GM23248 (cell line): ENCODE measurements at regions not wholly inside any gene's neighbourhood (a gene's known extent, or its start where the extent isn't known, plus 50 kb on each side); places are given as distances from the start of the nearest gene placed in this dataset.

Source experiments
- EZH2 ChIP-seq: fragments of 200-600 bp; sonication (generic); IDR thresholded peaks from 2 replicates; pipeline ENCODE4 v1.6.1; 2018; ENCODE audit warnings: antibody characterized with exemption, mild to moderate bottlenecking; ENCODE audit not compliant: insufficient read depth, poor library complexity, severe bottlenecking
- EZH2phosphoT487 ChIP-seq: fragments of 200-600 bp; sonication (generic); IDR thresholded peaks from 2 replicates; pipeline ENCODE4 v1.6.1; 2018; ENCODE audit warnings: antibody characterized with exemption, moderate library complexity, mild to moderate bottlenecking, low read depth; ENCODE audit not compliant: insufficient read depth

DNA sequence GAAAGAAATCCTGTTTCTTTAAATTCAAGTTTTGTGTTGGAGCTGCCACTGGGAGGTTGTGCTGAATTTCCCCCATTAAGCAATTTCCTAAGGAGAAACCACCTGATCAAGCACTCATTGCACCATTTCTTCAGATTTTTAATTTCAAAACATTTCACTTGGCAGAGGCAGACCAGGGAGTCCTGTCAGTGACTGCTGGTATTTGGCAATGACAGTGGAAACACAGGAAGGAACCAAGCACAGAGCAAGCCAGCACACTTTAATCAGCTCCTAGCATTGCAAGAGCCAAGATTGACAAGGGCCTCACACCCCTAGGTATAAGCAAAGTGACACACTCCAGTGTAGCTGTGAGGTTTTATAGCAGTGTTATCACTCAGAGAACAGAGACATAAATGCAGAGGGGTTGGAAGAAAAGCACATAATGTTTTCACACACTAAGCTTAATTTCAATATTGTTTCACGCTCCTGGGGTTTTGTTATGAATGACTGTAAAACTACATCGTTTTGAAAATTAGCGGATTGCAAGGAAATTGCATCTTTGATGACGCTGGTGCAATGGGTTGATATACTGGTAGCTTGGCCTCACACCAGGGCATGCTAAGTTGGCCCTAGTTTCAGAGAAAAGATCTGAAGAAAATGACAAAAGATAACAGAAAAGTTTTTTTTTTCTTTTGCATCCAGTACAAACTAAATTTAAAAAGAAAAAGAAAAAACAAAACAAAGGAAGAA lies 768.4 kb downstream of the TFAP2A start:
- no peak for TF ChIP-seq EZH2
- no peak for TF ChIP-seq EZH2phosphoT487
